Activated CD8-positive, alpha-beta T cell treated with anti-CD3 and anti-CD28 coated beads for 36 hours (primary cell): ENCODE measurements at regions not wholly inside any gene's neighbourhood (a gene's known extent, or its start where the extent isn't known, plus 50 kb on each side); places are given as distances from the start of the nearest gene placed in this dataset.

Experiments used
- ATAC-seq: fragments of 200-7000 bp; cut with Tn5 transposase; one replicate; pipeline ENCODE4 v1.10.0; 2021; ENCODE audit warnings: mild to moderate bottlenecking, moderate library complexity
- CTCF ChIA-PET: fragments of 350-600 bp; sonication (Branson Sonifier 250); formaldehyde crosslinking; loops from one replicate; lab custom pipeline; 2021; ENCODE audit warnings: antibody characterized with exemption; lab: Charles Lee
- POLR2A ChIA-PET: fragments of 350-600 bp; sonication (Branson Sonifier 250); formaldehyde crosslinking; loops from one replicate; lab custom pipeline; 2021; ENCODE audit warnings: antibody characterized with exemption; lab: Charles Lee
- DNase-seq: peaks from one replicate; pipeline ENCODE4 v3.0.0-alpha.2; 2020
- H3K27ac Mint-ChIP-seq: one replicate; pipeline ENCODE4 v1.8.0; 2021; ENCODE audit warnings: mild to moderate bottlenecking, mixed read lengths
- H3K27me3 Mint-ChIP-seq: one replicate; pipeline ENCODE4 v1.8.0; 2021; ENCODE audit warnings: mixed read lengths
- H3K36me3 Mint-ChIP-seq: one replicate; pipeline ENCODE4 v1.8.0; 2021; ENCODE audit warnings: low read depth, mixed read lengths
- H3K4me1 Mint-ChIP-seq: one replicate; pipeline ENCODE4 v1.8.0; 2021; ENCODE audit warnings: low read depth, mixed read lengths
- H3K4me3 Mint-ChIP-seq: one replicate; pipeline ENCODE4 v1.8.0; 2021; ENCODE audit warnings: mild to moderate bottlenecking, moderate library complexity, mixed read lengths
- H3K9me3 Mint-ChIP-seq: one replicate; pipeline ENCODE4 v1.8.0; 2021; ENCODE audit warnings: mixed read lengths
- CTCF ChIP-seq: fragments of 200-600 bp; IDR thresholded peaks from one replicate; pipeline ENCODE4 v1.8.0; 2022; ENCODE audit warnings: antibody characterized with exemption, mild to moderate bottlenecking
- intact Hi-C: fragments of 100-400 bp; cut with micrococcal nuclease; formaldehyde crosslinking; loops from one replicate; pipeline ENCODE4 v1.10.0; 2022

DNA sequence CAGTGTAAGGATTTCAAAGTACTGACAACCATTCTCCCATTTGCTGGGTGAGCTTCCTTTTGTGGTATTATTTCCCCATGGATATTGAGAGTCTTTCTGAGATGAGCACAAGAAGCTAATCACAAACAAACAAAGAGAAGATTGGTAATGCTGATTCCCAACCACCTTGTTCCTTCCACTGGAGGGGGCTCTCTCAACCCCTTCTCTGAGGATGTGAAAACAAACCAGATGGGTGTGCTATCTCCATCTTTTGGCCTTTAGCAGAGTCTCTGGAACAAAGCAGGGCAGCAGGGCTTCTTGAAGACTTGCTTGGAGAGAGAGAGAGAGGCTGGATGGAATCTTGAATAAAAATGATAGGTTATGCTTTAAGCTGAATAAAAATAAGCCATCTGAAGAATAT is 576.7 kb upstream of the ZNF462 start:
- no peak for TF ChIP-seq CTCF
- no peaks in the 10 kb centered on the region for H3K36me3 Mint-ChIP-seq
- H3K9me3 Mint-ChIP-seq, result peaks cover 2% of the 10 kb centered on the region
- POLR2A ChIA-PET, result no interaction called here
- DNase-seq, result no peak
- H3K4me3 Mint-ChIP-seq, result no peak overlapping the region
- CTCF ChIA-PET, result no interaction called here
- no peaks in the 10 kb centered on the region for H3K27me3 Mint-ChIP-seq
- no peaks in the 10 kb centered on the region for H3K4me1 Mint-ChIP-seq
- intact Hi-C loops, result no loop called here
- ATAC-seq, result no peak
- H3K27ac Mint-ChIP-seq, result no peak overlapping the region

- no peaks in the 10 kb centered on the region for H3K36me3 Mint-ChIP-seq
- DNase-seq (no peak), ATAC-seq (no peak)
- peaks cover 2% of the 10 kb centered on the region for H3K9me3 Mint-ChIP-seq
- H3K27ac Mint-ChIP-seq, result no peak overlapping the region
- TF ChIP-seq CTCF, result no peak
- H3K27me3 Mint-ChIP-seq, result no peaks in the 10 kb centered on the region
- no peaks in the 10 kb centered on the region for H3K4me1 Mint-ChIP-seq
- H3K4me3 Mint-ChIP-seq, result no peak overlapping the region
- POLR2A ChIA-PET, result no interaction called here
- CTCF ChIA-PET, result no interaction called here
- intact Hi-C loops, result no loop called here
Observed at GRCh38 chr9:106287091-106287631, 575.8 kb upstream of the ZNF462 start.

DNA sequence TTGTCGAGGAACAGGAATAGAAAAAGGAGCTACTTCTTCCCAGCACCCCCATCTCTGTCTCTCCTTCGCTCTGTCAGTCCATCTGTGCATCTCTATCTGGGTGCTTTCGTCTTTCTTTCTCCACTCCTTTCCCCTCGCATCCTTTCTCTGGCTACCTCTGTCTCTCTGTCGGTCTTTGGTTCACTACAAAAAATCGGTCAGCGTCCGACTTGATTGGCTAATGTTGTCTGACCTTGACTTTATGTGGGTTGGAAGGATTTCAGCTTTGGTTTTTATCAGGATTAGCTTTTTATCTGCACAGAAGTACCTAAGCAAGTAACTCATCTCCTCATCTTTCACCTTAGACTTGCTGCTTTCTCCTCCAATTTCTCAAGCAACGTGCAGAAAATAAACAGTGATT is 575.2 kb upstream of the ZNF462 start:
- H3K36me3 Mint-ChIP-seq, result no peaks in the 10 kb centered on the region
- H3K9me3 Mint-ChIP-seq, result peaks cover 2% of the 10 kb centered on the region
- intact Hi-C loops, result no loop called here
- no peak overlapping the region for H3K4me3 Mint-ChIP-seq
- ATAC-seq (no peak), DNase-seq (no peak)
- no peaks in the 10 kb centered on the region for H3K27me3 Mint-ChIP-seq
- ChIA-PET CTCF (no interaction called here), POLR2A (no interaction called here)
- no peak overlapping the region for H3K27ac Mint-ChIP-seq
- no peak for TF ChIP-seq CTCF
- no peaks in the 10 kb centered on the region for H3K4me1 Mint-ChIP-seq

DNA sequence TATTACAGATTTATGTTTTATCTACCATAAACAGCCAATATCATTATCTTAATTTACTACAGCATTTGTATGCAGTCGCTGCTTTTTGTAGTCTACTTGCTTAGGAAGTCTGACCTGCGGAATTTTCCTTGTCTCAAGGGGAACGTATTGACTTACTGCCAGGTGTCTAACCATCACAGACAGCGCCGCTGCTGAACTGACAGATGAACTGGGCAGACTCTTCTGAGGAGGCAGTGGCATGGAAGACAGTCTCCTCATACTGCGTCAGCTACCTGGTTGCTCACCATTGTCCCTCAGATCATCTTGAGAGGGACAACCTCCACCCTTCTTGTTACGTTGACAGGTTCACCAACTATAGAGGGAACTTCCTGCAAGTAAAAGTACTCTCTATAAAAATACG is 574.3 kb upstream of the ZNF462 start:
- POLR2A ChIA-PET, result no interaction called here
- no peak overlapping the region for H3K4me3 Mint-ChIP-seq
- no peak for TF ChIP-seq CTCF
- no peaks in the 10 kb centered on the region for H3K4me1 Mint-ChIP-seq
- DNase-seq (no peak), ATAC-seq (no peak)
- intact Hi-C loops, result no loop called here
- no peaks in the 10 kb centered on the region for H3K27me3 Mint-ChIP-seq
- CTCF ChIA-PET, result no interaction called here
- H3K9me3 Mint-ChIP-seq, result peaks cover 2% of the 10 kb centered on the region
- no peaks in the 10 kb centered on the region for H3K36me3 Mint-ChIP-seq
- no peak overlapping the region for H3K27ac Mint-ChIP-seq

DNA sequence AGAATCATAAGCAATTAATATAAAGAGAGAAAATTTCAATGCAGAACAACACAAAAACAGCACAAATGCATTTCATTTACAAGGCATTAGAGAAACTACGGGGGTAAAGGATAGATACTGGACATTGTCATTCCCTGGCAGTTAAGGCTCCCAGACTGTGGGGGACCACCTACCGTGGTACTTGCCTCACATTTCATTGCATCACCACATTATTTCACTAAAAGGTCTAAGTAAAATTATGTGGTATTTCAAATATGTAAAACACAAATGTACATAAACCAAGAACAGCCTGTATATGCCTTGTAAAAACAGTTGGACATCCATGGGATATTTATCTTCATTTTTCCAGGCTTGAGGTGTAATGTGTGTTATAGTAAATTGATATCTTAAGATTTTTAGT is 571.2 kb upstream of the ZNF462 start:
- ChIA-PET POLR2A (no interaction called here), CTCF (no interaction called here)
- intact Hi-C loops, result no loop called here
- no peak for TF ChIP-seq CTCF
- H3K36me3 Mint-ChIP-seq, result no peaks in the 10 kb centered on the region
- no peak overlapping the region for H3K4me3 Mint-ChIP-seq
- no peaks in the 10 kb centered on the region for H3K27me3 Mint-ChIP-seq
- H3K4me1 Mint-ChIP-seq, result no peaks in the 10 kb centered on the region
- H3K9me3 Mint-ChIP-seq, result peaks cover 2% of the 10 kb centered on the region
- H3K27ac Mint-ChIP-seq, result no peak overlapping the region
- ATAC-seq (no peak), DNase-seq (no peak)
